ENCODE measurements at regions not wholly inside any gene's neighbourhood (a gene's known extent, or its start where the extent isn't known, plus 50 kb on each side); places are given as distances from the start of the nearest gene placed in this dataset.

- TF ChIP-seq POLR2A (IDR thresholded peaks at IDR 0.05) (no peak), CTCF (IDR thresholded peaks at IDR 0.05) (no peak)
Measured at GRCh38 chr2:41917587-41917986, 130.2 kb upstream of the PKDCC start.
